ENCODE measurements at regions not wholly inside any gene's neighbourhood (a gene's known extent, or its start where the extent isn't known, plus 50 kb on each side); places are given as distances from the start of the nearest gene placed in this dataset.

DNA sequence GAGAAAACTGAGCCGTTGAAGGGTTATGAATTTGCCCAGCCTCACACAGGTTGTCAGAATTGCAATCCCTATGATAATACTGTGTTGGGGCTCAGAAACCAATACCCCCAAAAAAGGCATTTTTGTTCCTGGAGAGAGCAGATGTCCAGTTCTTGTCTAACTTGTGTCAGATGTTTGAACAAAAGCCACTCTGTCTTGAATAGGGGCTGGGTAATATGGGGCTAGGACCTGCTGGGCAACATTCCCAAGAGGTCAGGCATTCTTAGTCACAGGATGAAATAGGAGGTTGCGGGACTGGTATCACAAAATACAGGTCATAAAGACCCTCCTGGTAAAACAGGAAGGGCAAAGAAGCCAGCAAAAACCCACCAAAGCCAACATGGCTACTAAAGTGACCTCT, 482.1 kb downstream of the IPMK start:
- no peak for DNase-seq

DNA sequence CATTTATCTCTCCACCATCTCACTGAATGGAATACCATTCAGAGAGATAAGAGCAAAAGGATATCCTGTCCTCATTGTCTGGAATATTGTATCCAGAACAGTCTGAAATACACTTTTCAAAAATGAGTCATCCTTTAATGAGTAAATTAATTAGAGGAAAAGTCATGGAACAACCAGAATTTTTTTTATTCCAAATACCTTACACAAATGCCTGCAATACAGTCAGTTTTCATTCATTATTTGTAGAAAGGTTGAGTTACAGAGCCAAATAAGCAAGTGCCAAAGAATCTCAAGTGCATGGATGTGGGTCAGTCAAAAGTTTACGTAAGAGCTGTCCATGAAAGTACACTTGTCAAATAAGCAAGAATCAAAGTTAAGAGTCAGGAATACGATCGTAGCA, 482.6 kb downstream of the IPMK start:
- DNase-seq: no peak

DNA sequence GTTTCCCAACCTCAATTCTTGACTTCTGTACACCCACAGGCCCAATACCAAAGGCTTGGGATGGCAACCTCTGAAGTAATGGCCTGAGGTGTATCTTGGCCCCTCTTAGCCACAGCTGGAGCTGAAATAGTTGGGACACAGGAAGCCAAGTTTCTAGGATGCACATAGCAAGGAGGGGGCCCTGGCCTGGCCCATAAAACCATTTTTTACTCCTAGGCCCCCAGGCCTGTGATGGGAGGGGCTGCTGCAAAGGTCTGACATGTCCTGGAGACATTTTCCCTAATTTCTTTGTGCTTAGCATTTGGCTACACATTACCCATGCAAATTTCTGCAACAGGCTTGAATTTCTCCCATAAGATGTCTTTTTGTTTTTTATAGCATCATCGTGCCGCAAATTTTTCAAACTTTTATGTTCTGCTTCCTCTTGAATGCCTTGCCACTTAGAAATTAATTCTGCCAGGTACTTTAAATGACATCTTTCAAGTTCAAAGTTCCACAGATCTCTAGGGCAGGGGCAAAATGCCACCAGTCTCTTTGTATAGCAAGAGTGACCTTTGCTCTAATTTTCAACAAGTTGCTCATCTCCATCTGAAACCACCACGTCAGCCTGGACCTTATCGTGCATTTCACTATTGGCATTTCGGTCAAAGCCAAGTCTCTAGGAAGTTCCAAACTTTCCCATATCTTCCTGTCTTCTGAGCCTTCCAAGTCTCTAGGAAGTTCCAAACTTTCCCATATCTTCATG, 490.8 kb downstream of the IPMK start:
- DNase-seq: no peak

DNA sequence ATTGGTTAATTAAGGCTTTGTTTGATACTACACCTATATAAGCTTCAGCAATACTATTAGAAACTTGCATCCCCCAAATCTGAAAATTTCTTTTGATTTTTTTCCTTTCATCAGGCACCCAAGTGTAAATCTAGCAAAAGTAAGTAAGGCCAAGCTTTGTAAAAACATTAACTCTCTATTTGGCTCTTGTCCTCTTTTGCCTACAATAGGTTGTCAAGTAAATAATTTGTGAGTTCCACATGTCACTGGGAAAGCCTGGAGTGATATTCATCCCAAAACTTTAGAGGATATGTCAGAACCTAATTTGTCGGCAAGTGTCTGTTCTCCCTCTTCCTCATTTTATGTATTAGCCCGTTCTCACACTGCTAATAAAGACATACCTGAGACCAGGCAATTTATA, 492.4 kb downstream of the IPMK start:
- DNase-seq: no peak

DNA sequence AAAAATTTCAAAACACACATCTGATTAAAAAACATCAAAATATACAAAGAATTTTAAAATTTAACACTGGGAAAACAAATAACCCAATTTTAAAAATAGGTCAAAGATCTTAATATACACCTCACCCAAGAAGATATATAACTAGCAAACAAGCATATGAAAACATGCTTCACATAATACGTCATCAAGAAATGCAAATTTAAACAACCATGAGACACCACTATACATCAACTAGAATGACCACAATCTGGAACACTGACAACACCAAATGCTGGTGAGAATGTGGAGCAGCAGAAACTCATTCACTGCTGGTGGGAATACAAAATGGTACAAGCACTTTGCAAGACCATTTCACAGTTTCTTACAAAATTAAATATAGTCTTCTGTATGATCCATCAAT, 498.4 kb downstream of the IPMK start:
- DNase-seq: no peak

DNA sequence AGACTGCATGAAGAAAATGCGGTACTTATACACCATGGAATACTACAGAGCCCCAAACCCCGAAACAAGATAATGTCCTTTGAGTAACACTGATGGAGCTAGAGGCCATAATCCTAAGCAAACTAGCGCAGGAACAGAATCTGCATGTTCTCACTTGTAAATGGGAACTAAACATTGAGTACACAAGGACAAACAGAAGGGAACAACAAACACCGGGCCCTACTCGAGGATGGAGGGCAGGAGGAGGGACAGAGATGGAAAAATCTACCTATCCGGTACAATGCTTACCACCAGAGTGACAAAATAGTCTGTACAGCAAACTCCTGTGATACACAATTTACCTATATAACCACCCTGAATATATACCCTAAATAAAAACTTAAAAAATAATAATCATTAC, 507.9 kb downstream of the IPMK start:
- no peak for DNase-seq

DNA sequence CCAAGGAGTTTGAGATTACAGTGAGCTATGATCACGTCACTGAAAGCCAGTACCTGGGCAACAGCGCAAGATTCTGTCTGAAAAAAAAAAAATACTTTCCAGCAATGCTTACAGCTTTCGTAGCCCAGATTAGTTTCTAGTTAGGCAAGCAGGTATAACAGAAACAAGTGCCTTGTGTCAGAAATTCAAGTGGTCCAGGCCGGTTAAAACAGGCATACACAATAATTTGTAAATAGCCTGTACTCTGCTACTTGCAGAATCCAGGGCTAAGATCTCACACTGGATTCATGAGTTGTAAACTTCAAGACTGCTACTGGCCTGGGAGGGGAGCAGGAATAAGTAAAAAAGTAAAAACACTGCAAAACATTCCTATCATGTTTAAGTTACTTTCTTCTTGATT, 512.9 kb downstream of the IPMK start:
- DNase-seq: no peak

DNA sequence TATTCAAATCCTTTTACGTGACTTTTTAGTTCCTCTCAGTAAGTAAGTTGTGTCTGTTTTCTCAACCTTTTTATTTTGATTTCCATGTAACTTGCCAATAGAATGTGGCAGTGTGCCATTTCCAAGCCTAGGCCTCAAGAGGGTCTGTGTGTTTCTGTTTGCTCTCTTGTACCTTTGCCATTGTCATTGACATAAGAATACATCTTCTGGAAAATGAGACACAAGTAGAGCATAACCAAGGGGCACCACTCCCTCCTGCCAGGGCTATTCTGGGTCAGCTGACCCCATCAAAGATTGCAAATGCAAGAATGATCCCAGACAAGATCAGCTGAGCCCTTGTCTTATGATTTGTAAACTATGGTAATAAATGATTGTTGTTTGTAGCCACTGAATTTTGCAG, 524.0 kb downstream of the IPMK start:
- DNase-seq: no peak

DNA sequence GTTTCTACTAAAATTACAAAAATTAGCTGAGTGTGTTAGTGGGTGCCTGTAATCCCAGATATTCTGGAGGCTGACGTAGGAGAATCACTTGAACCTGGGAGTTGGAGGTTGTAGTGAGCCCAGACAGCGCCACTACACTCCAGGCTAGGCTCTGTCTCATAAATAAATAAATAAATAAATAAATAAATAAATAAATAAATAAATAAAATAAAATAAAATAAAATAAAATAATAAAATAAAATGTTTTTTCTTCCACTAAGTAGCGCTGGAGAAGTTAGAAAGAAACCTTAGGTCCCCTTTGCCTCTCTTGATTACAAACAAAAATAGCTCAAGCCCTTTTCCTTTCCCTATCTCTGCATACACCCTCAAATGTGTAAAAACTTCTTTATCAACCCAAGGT, 525.9 kb downstream of the IPMK start:
- DNase-seq: no peak

DNA sequence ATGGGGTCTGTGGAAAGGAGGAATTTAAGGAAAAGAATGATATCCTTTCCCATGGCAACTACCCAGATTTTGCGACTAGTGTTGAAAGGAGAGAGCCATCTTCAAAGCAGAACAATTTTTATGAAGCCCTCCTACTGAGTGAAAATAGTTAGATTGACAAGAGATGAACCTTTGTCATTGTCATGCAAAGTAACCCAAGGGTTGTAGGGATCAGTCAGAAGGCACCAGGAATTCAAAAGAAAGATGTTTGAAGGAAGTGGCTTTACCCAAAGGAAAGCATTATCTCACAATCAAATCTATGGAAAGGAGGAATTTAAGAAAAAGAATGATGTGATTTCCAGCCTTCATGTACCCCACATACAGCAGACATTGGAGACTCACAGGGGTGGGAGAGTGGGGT, 544.4 kb downstream of the IPMK start:
- DNase-seq: no peak

DNA sequence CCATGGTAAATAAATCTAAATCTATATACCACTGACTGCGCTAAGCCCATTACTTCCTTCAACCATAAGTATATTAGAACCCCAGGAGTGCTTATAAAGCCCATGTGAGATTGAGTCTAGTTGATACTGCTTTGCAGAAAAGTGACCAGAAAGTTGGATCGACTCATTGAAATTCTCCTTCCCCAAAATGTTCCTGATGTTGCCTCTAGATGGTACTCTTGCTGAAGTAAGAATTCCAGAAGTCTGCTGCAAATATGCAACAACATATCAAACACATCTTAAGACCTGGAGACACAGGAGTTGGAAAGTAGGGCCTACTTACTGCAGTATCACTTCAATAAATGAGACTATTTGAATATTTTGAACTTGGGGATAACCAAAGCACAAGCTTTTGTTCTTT, 550.8 kb downstream of the IPMK start:
- DNase-seq: no peak

DNA sequence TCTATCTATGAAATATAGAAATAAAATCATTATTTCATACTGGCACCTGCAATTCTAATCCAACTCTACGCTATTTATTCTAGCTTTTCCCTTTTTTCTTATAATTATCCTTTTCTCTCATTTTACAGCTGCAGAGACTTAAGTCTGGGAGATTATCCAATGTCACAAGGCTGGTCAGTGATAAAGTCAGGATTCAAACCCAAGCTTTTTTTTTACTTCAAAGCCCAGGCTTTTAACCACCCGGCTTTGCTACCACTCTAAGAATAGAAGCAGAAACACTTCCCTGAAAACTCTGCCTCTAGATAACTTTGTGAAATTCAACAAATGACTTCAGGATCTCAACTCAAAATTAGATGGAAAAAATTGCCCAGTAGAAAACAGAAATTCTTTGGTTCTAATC, 552.5 kb downstream of the IPMK start:
- no peak for DNase-seq

DNA sequence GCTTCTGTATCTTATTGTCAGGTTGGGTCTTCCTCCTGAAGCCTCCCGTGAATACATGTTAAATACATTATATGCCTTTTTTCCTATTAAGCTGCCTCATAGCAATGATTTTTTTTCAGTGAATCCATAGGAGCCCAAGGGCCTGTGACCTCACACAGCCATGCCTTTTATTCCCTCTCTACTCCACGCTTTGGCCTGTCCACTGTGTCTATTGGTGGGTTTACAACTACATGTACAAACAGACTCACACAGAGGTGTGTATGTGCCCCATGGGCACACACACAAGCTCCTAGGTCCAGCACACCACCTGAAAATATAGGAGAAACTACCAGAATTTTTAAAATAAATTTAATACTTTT, 560.4 kb downstream of the IPMK start:
- no peak for DNase-seq

DNA sequence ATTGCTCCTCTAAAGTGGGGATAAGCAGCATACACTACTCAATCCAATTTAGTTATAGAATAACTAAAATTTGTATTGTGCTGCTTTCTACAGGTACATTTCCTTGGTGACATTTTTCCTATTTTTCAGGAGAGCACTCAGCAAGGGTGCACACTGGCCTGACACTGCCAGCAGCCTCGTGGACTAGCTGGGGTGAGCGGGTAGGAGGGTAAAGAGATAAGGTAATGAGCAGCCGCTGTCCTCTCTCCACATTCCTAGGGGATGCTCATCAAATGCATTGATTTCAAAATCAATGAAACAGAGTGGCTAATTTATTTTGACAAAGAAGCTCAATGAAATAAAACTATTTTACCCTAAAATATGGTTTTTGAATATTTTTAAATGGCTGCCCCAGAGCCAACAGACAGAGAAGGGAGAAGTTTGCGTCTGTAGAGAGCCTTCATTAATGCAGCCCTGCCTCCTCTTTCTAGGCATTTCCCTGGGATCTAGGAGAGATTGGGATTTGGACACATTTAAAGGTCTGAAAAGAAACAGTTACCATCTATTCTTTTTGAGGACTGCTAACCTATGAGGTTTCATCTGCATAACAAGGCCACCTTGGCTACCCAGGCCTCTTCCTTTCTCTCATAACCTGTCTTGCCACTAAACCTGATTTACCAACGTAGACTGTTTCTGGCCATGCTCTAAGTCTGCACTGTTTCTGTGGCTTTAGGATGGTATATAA, 561.0 kb downstream of the IPMK start:
- DNase-seq: no peak

DNA sequence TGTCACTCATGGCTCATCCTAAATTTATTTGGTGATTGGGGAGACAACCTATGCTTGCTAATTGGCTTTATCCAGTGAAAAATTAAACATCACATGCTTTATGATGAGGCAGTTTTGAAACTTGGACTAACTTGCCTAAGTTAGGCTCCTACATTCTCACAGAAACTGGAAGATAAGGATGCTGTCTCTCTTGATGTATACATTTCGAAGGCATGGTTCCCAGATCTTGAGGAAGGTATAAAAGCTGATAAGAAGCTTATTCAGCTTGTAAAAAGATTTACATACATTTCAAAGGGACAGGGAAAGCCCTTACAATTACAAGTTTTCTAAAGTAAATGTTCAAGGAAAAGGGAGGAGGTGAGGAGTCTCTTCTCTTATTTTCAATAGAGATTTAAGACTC, 561.7 kb downstream of the IPMK start:
- no peak for DNase-seq

DNA sequence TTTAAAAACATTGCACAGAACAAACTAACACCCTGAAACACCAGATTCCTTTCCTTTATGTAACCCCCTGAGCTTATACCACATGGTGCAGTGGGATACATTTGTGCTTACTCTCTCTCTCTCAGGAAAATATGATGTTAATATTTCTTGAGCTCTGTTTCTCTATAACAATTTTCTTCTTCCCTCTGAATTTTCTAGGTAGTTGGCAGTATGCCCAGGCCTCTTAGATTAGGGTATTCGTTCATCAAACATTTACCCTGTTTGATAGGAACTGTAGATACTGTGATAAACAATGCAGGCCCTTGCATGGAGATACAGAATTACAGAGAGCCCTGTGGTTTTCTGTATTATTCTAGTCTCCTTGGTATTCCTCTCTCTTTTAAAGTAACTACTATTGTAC, 567.8 kb downstream of the IPMK start:
- no peak for DNase-seq

DNA sequence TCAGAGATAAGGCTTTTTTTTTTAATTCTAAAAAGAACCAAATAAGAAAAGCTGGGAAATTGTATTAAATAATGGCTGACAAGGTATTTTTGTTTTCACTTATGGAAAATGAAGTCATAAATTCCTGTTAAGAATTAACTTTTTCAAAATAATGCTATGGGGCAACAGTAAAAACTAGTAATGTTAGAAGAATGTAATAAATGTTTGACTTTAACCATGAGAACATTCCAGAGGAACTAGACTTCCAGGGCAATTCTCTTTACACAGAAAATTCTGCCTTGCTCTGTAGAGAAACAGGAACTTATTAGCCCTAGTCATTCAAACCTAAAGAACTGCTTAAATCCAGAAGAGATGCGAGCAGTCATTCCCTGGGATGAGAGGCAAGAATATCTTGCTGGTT, 571.1 kb downstream of the IPMK start:
- DNase-seq: no peak

DNA sequence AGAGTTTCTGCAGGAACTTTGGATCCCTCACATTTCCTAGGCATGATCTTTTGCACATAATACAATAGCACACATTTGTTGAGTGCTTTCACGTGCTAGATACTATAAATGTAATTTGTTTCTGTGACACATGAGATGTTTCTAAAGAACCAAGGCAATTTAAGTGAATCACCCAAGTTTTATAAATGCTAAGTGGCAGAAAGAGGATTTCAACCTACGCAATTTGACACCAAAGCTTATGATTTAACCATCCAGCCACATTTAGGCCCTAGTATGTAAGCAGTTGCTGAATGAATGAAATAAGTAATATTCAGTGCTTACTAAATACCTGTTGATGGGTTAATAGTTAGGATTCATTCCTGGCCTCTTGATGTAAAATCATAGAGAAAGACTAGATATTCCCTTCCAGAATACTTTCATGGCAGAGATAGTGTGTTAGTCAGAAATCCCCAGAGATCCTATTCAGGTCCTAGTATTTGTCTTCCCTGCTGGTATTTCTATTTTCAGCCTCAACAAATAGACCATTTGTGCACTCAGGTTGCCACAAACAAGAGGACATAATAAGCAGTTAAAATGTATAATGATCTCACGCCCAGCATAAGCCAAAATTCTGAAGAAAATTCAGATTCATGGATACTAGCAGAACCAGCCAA, 572.6 kb downstream of the IPMK start:
- no peak for DNase-seq

DNA sequence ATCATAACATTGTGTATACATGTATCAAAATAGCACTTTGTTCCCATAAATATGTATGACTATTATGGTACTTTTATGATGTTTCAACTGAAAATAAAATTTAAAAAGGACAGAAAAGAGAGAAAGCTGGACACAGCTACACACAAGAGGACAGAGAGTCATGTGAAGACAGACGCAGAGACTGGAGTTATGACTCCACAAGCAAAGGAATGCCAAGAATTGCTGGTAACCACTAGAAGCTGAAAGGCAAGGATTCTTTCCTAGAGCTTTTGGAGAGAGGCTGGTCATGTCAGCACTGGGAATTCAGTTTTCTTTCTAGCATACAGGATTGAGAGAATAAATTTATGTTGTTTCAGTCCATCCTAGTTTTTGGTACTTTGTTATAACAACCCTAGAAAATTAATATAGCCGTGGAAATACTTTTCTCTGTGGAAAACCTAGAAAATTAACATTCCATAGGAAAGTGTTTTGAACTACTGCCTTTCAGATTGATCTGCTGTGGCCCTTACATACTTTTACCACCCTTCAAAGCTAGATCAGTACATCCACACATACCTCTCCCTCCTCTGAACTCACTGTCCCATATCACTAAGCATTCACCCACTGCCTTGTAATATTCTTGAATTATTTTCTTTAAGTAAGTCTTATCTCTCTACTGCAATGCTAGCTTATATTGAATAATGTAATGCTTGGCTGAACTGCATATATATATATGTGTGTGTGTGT, 575.3 kb downstream of the IPMK start:
- DNase-seq: peak; percentile 5

DNA sequence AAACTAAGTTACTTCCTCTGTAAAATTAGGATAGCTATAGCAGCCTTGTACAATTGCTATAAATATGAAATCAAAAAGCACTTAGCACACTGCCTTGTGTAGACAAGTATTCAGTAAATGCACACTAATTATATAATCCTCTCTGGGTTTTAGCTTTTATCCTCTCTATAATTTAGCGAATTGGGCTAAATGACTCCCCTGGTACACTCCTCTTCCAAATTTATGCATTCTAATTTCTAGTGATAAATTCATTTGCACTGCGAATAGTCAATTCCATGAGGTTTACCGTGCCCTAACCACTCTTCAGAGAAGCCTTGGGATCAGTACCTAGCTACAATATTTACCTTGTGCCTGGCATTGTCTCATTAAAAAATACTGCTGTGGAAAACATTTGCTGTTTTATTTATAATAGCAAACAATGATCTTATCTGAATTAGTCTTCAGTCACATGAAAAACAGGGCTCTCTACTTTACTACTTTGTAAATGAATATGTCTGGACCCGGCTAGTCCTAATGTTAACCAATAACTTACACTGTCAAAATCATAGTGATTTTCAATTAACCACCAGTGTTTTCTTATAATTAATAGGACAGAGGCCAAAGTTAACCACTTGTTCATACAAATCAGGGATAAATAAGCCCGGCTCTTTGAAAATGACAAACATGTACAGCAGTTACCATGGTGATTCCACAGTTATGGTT, 577.9 kb downstream of the IPMK start:
- DNase-seq: no peak

DNA sequence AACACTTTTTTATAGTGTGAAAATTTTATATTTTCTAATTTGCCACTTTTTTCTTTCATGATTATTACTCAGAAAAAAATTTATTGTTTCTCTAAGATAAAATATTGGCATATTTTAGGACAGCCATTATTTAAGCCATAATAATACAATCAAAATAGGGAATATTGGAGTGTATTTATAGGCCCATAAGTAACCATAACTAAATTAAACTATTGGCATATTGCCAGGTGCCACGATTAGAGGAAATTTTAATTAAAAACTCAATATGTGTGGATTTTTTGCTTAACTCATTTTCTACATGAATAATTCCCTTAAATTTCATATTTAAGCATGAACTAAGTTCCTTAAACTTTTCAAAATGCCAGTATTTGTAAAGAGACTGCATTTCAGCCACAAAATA, 587.8 kb downstream of the IPMK start:
- no peak for DNase-seq

DNA sequence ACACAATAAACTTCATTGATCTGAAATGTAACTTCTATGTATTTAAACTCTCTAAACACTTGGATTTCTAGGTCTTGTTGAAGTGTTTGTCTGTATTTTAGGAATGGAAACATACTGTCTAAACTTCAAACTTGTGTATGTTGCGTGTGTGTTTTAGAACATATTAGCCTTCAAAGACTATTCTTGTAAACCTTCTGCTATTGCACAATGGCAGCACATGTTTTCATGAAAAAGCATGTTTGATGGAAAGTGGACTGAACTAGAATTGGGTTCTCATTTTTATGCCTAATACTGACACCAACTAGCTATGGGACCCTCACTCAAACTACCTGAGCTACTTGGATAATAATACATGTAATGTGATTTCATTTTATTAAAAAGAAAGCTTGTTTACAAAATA, 592.6 kb downstream of the IPMK start:
- no peak for DNase-seq

DNA sequence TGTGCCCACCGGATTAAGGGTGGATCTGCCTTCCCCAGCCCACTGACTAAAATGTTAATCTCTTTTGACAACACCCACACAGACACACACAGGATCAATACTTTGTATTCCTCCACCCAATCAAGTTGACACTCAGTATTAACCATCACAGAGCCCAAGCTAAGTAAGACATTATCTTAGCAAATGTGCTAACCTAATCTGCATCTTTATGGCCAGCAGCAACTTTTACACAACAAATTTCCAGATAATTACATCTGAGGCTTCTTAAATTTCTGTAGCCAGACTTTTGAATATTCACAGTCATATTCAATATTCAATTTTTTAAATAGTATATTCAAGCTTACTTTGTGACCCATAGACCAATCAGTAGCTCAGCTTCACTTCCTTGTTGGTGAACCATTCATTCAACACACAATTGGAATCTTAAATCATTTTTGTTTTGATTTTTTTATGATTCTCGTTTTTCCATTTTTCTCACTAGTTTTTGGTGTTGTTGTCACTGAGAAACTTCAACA, 594.2 kb downstream of the IPMK start:
- DNase-seq: no peak
